Keratinocyte (primary cell): ENCODE measurements at regions not wholly inside any gene's neighbourhood (a gene's known extent, or its start where the extent isn't known, plus 50 kb on each side); places are given as distances from the start of the nearest gene placed in this dataset.

Experiments
- CTCF ChIP-seq, 3 experiments: IDR thresholded peaks in 1 of 3; conservative IDR thresholded peaks in 1 of 3; optimal IDR thresholded peaks in 1 of 3; 2 replicates in 2 of 3; 3 replicates in 1 of 3; pipeline versions ENCODE3 to v1.5.1; 2011; ENCODE audit warnings: low read length in 3 of 3, mild to moderate bottlenecking in 3 of 3, moderate library complexity in 2 of 3, control low read depth in 1 of 3, inconsistent platforms in 1 of 3; ENCODE audit not compliant: insufficient read depth in 2 of 3; ENCODE audit errors: extremely low read depth in 1 of 3
- EZH2 ChIP-seq: IDR thresholded peaks from one replicate; pipeline ENCODE4 v1.6.1; 2012; ENCODE audit warnings: inconsistent platforms, mild to moderate bottlenecking, low read length, moderate library complexity

- peak in 1 of 3 experiments; percentile 29 for TF ChIP-seq CTCF (optimal IDR thresholded peaks at IDR 0.05 in 1 of 3, IDR thresholded peaks at IDR 0.05 in 1 of 3, conservative IDR thresholded peaks at IDR 0.05 in 1 of 3; ENCODE audit: extremely low read depth in 1 of 3, insufficient read depth in 2 of 3, low read length in 3 of 3)
- TF ChIP-seq EZH2: no peak
Measured at GRCh38 chr9:120299785-120300184, 280.2 kb downstream of the CDK5RAP2 start.
